DMS114 treated with DMSO at 0.1 percent for 48 hours (cell line): ENCODE measurements at regions not wholly inside any gene's neighbourhood (a gene's known extent, or its start where the extent isn't known, plus 50 kb on each side); places are given as distances from the start of the nearest gene placed in this dataset.

ENCODE experiments used
- DNase-seq: peaks from one replicate; lab custom pipeline; 2025; ENCODE audit not compliant: unreplicated experiment; lab: John Stamatoyannopoulos, UW

GRCh38 chr5:156109317-156110023 lies 217.5 kb upstream of the SGCD start:
- DNase-seq, result no peak

GRCh38 chr5:156119692-156120091 lies 207.3 kb upstream of the SGCD start:
- DNase-seq, result no peak

GRCh38 chr5:156120777-156121176 lies 206.2 kb upstream of the SGCD start:
- no peak for DNase-seq

- DNase-seq, result no peak
These were observed 205.7 kb upstream of the SGCD start for GRCh38 chr5:156121234-156121633.

- no peak for DNase-seq
These were observed 205.1 kb upstream of the SGCD start for GRCh38 chr5:156121882-156122281.

GRCh38 chr5:156124708-156125107 lies 202.3 kb upstream of the SGCD start:
- no peak for DNase-seq

GRCh38 chr5:156125118-156125517 lies 201.8 kb upstream of the SGCD start:
- DNase-seq, result no peak

GRCh38 chr5:156126716-156127115 lies 200.2 kb upstream of the SGCD start:
- DNase-seq, result no peak

- no peak for DNase-seq
These were observed 198.9 kb upstream of the SGCD start for GRCh38 chr5:156128026-156128425.

GRCh38 chr5:156134216-156134615 lies 192.7 kb upstream of the SGCD start:
- no peak for DNase-seq

- no peak for DNase-seq
These were observed 191.4 kb upstream of the SGCD start for GRCh38 chr5:156135531-156135930.

- DNase-seq, result no peak
These were observed 189.7 kb upstream of the SGCD start for GRCh38 chr5:156137071-156137869.

GRCh38 chr5:156142867-156143266 lies 184.1 kb upstream of the SGCD start:
- DNase-seq, result no peak

GRCh38 chr5:156147261-156147943 lies 179.6 kb upstream of the SGCD start:
- DNase-seq, result no peak

GRCh38 chr5:156147944-156148285 lies 179.0 kb upstream of the SGCD start:
- no peak for DNase-seq

GRCh38 chr5:156148301-156148700 lies 178.7 kb upstream of the SGCD start:
- DNase-seq, result no peak

- DNase-seq, result no peak
These were observed 177.8 kb upstream of the SGCD start for GRCh38 chr5:156149213-156149612.

- no peak for DNase-seq
These were observed 173.4 kb upstream of the SGCD start for GRCh38 chr5:156153602-156154001.

- no peak for DNase-seq
These were observed 172.2 kb upstream of the SGCD start for GRCh38 chr5:156154757-156155156.

GRCh38 chr5:156155598-156155997 lies 171.4 kb upstream of the SGCD start:
- DNase-seq, result no peak

- DNase-seq, result no peak
These were observed 162.7 kb upstream of the SGCD start for GRCh38 chr5:156164306-156164705.

GRCh38 chr5:156169495-156169894 lies 157.5 kb upstream of the SGCD start:
- DNase-seq, result no peak
